ENCODE measurements at regions not wholly inside any gene's neighbourhood (a gene's known extent, or its start where the extent isn't known, plus 50 kb on each side); places are given as distances from the start of the nearest gene placed in this dataset.
"Not testable (repeated sequence)": the region's sequence is repeated elsewhere in the genome, so short reads cannot be mapped to it uniquely, and the experiment has no call there.

- no peak for ATAC-seq
Measured at GRCh38 chr4:59537246-59537886, 1662.8 kb upstream of the ADGRL3 start.

DNA sequence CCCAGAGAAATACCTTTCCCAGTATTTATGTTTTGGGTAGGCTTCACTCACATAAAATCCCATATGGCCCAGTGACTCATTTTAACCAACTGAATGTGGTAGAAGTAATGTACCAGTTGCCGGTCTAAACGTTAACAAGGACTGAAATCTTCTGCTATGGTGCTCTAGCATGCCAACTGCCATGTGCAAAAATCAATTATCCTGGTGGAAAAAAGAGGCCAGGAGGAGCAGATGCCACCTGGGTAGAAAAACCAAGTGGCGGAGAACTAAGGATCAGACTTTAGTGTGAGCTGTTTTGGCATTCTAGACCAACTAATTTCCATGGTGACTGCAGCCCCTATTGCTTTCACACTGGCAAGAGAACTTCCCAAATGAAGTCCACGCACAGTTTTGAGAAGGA, 1660.7 kb upstream of the ADGRL3 start:
- Mint-ChIP-seq H3K27ac (no peak overlapping the region), H3K4me3 (no peak overlapping the region), H3K4me1 (no peaks in the 10 kb centered on the region), H3K36me3 (ENCODE audit: low read depth) (no peaks in the 10 kb centered on the region), H3K9me3 (peaks cover 12% of the 10 kb centered on the region), H3K27me3 (no peaks in the 10 kb centered on the region)
- ATAC-seq (no peak), DNase-seq (no peak)

More at GRCh38 chr4:59537246-59537886, 1662.8 kb upstream of the ADGRL3 start:
- H3K27ac Mint-ChIP-seq: no peak overlapping the region
- no peaks in the 10 kb centered on the region for H3K36me3 Mint-ChIP-seq (ENCODE audit: low read depth)
- peaks cover 12% of the 10 kb centered on the region for H3K9me3 Mint-ChIP-seq
- H3K4me1 Mint-ChIP-seq: no peaks in the 10 kb centered on the region
- no peak overlapping the region for H3K4me3 Mint-ChIP-seq
- no peak for DNase-seq
- H3K27me3 Mint-ChIP-seq: no peaks in the 10 kb centered on the region

- no peak for DNase-seq
- H3K27ac Mint-ChIP-seq: no peak overlapping the region
- H3K36me3 Mint-ChIP-seq (ENCODE audit: low read depth): no peaks in the 10 kb centered on the region
- peaks cover 12% of the 10 kb centered on the region for H3K9me3 Mint-ChIP-seq
- H3K4me3 Mint-ChIP-seq: no peak overlapping the region
- no peaks in the 10 kb centered on the region for H3K27me3 Mint-ChIP-seq
- H3K4me1 Mint-ChIP-seq: no peaks in the 10 kb centered on the region
- ATAC-seq: no peak
Measured at GRCh38 chr4:59540311-59540710, 1659.8 kb upstream of the ADGRL3 start.

GRCh38 chr4:59553063-59553720, 1646.9 kb upstream of the ADGRL3 start:
- Mint-ChIP-seq H3K36me3 (ENCODE audit: low read depth) (no peaks in the 10 kb centered on the region), H3K9me3 (peaks cover 8% of the 10 kb centered on the region), H3K27ac (no peak overlapping the region), H3K27me3 (no peaks in the 10 kb centered on the region), H3K4me1 (peaks cover 2% of the 10 kb centered on the region), H3K4me3 (no peak overlapping the region)
- no peak for DNase-seq
- peak; percentile 36 for ATAC-seq

- Mint-ChIP-seq H3K36me3 (ENCODE audit: low read depth) (no peaks in the 10 kb centered on the region), H3K4me3 (no peak overlapping the region), H3K27me3 (no peaks in the 10 kb centered on the region), H3K4me1 (peaks cover 2% of the 10 kb centered on the region), H3K9me3 (peaks cover 8% of the 10 kb centered on the region), H3K27ac (no peak overlapping the region)
- ATAC-seq (no peak), DNase-seq (no peak)
Measured at GRCh38 chr4:59553721-59554091, 1646.4 kb upstream of the ADGRL3 start.

DNA sequence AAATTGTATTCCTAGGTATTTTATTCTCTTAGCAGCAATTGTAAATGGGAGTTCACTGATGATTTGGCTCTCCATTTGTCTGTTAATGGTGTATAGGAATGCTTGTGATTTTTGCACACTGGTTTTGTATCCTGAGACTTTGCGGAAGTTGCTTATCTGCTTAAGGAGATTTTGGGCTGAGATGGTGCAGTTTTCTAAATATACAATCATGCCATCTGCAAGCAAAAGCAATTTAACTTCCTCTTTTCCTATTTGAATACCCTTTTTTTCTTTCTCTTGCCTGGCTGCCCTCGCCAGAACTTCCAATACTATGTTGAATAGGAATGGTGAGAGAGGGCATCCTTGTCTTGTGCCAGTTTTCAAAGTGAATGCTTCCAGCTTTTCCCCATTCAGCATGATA, 1643.9 kb upstream of the ADGRL3 start:
- ATAC-seq; H3K4me1 Mint-ChIP-seq; DNase-seq; H3K27me3 Mint-ChIP-seq; H3K36me3 Mint-ChIP-seq (ENCODE audit: low read depth); H3K9me3 Mint-ChIP-seq; H3K4me3 Mint-ChIP-seq; H3K27ac Mint-ChIP-seq: not testable (repeated sequence)

DNA sequence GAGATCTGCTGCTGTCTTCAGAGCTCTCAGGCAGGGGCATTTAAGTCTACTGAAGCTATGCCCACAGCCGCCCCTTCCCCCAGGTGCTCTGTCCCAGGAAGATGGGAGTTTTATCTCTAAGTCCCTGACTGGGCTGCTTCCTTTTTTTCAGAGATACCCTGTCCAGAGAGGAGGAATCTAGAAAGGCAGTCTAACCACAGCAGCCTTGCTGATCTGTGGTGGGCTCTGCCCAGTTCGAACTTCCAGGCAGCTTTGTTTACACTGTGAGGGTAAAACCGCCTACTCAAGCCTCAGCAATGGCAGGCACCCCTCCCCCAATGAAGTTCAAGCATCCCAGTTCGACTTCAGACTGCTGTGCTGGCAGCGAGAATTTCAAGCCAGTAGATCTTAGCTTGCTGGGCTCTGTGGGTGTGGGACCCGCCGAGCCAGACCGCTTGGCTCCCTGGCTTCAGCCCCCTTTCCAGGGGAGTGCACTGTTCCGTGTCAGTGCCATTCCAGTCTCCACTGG, 1639.9 kb upstream of the ADGRL3 start:
- H3K27ac Mint-ChIP-seq; DNase-seq; H3K4me3 Mint-ChIP-seq; H3K9me3 Mint-ChIP-seq; ATAC-seq; H3K4me1 Mint-ChIP-seq; H3K27me3 Mint-ChIP-seq; H3K36me3 Mint-ChIP-seq (ENCODE audit: low read depth): not testable (repeated sequence)

- no peaks in the 10 kb centered on the region for H3K9me3 Mint-ChIP-seq
- DNase-seq (no peak), ATAC-seq (no peak)
- no peaks in the 10 kb centered on the region for H3K36me3 Mint-ChIP-seq (ENCODE audit: low read depth)
- no peak overlapping the region for H3K27ac Mint-ChIP-seq
- peaks cover 1% of the 10 kb centered on the region for H3K27me3 Mint-ChIP-seq
- no peaks in the 10 kb centered on the region for H3K4me1 Mint-ChIP-seq
- no peak overlapping the region for H3K4me3 Mint-ChIP-seq
Measured at GRCh38 chr4:59565836-59566235, 1634.3 kb upstream of the ADGRL3 start.

GRCh38 chr4:59570860-59571476, 1629.2 kb upstream of the ADGRL3 start:
- no peak for ATAC-seq
- no peak overlapping the region for H3K4me3 Mint-ChIP-seq

DNA sequence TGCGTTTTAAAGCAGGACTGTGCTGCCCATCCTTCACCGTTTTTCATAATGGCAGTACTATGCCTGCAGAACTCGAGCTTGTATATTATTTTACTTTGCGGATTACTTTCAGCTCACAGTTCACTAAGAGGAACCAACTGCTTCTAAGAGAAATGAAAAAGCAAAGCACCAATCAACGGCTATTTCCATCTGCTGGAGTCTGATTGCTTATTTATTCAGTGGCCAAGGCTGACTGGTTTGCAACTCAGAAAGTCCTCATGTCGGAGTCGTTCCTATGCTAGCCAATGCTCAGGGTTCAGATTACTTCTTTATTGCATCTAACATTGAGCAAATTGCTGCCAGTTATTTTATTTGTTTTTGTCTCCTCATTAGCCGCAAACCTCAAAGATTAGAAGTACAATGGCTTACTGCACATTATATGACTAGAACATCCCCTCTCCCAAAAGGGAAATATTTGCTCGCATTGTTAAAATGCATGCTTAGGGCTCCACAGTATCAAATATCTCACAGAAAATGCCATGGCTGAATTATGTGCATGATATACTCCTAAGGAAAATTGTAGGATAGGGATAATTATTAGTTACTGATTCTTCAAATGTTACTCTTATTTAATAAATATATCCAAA, 1628.2 kb upstream of the ADGRL3 start:
- ATAC-seq (no peak), DNase-seq (no peak)
- Mint-ChIP-seq H3K9me3 (peaks cover 5% of the 10 kb centered on the region), H3K36me3 (ENCODE audit: low read depth) (no peaks in the 10 kb centered on the region), H3K4me3 (no peak overlapping the region), H3K4me1 (peaks cover 1% of the 10 kb centered on the region), H3K27ac (no peak overlapping the region), H3K27me3 (no peaks in the 10 kb centered on the region)

More at GRCh38 chr4:59570860-59571476, 1629.2 kb upstream of the ADGRL3 start:
- no peak for DNase-seq
- H3K27ac Mint-ChIP-seq: no peak overlapping the region
- peaks cover 5% of the 10 kb centered on the region for H3K9me3 Mint-ChIP-seq
- no peaks in the 10 kb centered on the region for H3K27me3 Mint-ChIP-seq
- peaks cover 1% of the 10 kb centered on the region for H3K4me1 Mint-ChIP-seq
- H3K36me3 Mint-ChIP-seq (ENCODE audit: low read depth): no peaks in the 10 kb centered on the region

DNA sequence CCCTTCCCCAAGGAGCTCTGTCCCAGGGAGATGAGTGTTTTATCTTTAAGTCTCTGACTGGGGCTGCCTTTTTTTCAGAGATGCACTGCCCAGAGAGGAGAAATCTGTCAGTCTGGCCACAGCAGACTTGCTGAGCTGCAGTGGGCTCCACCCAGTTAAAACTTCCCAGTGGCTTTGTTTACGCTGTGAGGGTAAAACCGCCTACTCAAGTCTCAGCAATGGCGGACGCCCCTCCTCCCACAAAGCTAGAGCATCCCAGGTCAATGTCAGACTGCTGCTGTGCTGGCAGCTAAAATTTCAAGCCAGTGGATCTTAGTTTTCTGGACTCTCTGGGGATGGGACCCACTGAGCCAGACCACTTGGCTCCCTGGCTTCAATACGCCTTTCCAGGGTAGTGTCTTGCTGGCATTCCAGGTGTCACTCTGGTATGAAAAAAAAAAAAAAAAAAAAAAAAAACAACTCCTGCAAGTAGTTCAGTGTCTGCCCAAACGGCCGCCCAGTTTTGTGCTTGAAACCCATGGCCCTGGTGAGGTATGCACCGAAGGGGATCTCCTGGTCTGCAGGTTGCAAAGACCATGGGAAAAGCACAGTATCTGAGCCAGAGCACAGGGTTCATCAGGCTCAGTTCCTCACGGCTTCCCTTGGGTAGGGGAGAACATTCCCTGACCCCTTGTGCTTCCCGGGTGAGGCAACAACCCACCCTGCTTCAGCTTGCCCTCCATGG, 1616.1 kb upstream of the ADGRL3 start:
- no peak overlapping the region for H3K4me3 Mint-ChIP-seq
- H3K4me1 Mint-ChIP-seq: no peaks in the 10 kb centered on the region
- DNase-seq: no peak
- peaks cover 19% of the 10 kb centered on the region for H3K9me3 Mint-ChIP-seq
- no peak for ATAC-seq
- H3K27ac Mint-ChIP-seq: no peak overlapping the region
- H3K27me3 Mint-ChIP-seq: no peaks in the 10 kb centered on the region
- H3K36me3 Mint-ChIP-seq (ENCODE audit: low read depth): no peaks in the 10 kb centered on the region

DNA sequence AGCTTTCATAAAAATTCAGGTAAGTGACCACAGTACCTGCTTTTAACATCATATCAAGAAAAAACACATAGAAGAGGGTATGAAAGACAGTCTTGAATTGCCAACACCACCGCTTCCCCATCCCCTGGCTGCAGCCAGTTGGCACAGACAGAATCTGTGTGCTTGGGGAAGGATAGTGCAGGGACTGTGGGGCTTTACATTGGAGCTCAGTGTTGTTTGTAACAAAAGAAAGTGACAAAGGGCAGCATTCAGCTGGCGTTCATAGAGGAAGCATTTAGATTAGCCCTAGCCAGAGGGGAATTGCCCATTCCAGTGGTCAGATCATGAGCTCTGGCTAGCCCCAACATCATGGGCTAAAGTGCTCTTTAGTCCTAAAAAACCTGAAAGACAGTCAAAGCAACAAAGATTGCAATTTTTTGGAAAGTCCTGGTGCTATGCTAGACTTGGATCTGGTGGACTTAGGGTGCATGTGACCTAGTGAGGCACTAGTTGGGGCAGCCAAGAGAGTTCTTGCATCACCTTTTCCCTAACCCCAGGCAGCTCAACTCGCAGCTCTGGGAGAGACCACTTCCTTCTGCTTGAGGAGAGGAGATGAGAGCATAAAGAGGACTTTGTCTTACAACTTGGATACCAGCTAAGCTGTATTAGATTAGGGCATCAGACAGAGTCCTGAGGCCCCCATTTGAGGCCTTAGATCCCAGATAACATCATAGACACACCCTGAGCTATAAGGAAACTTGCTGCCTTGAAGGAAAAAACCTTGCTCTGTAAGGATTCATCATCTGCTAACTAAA, 1602.4 kb upstream of the ADGRL3 start:
- no peaks in the 10 kb centered on the region for H3K36me3 Mint-ChIP-seq (ENCODE audit: low read depth)
- DNase-seq (no peak), ATAC-seq (no peak)
- H3K9me3 Mint-ChIP-seq: peaks cover 9% of the 10 kb centered on the region
- no peak overlapping the region for H3K4me3 Mint-ChIP-seq
- H3K27ac Mint-ChIP-seq: no peak overlapping the region
- no peaks in the 10 kb centered on the region for H3K4me1 Mint-ChIP-seq
- H3K27me3 Mint-ChIP-seq: no peaks in the 10 kb centered on the region

GRCh38 chr4:59598330-59598618, 1601.9 kb upstream of the ADGRL3 start:
- ATAC-seq (no peak), DNase-seq (no peak)
- Mint-ChIP-seq H3K27ac (no peak overlapping the region), H3K27me3 (no peaks in the 10 kb centered on the region), H3K9me3 (peaks cover 9% of the 10 kb centered on the region), H3K4me3 (no peak overlapping the region), H3K4me1 (no peaks in the 10 kb centered on the region), H3K36me3 (ENCODE audit: low read depth) (no peaks in the 10 kb centered on the region)

DNA sequence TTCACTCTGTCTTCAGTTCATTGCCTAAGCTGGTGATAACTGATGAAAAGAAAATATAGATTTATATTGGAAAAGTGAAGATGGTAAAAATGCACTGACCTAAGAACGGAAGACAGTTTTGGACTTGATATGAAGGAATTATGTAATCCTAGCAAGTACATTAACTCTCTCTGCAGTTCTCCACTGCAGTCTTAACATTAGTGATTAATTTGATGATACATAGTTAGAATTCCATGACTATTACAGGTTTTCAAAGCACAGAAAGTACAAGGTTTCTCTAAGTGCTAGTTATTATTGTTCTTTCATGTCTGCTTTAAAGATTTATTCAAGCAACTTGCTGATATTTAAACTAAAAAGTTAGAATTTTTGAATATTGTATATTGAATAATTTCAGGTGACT, 1591.7 kb upstream of the ADGRL3 start:
- Mint-ChIP-seq H3K27ac (no peak overlapping the region), H3K4me1 (no peaks in the 10 kb centered on the region), H3K9me3 (peaks cover 11% of the 10 kb centered on the region)

More for the DNA sequence above, 1591.7 kb upstream of the ADGRL3 start:
- no peak for ATAC-seq
- no peak for DNase-seq
- no peak overlapping the region for H3K4me3 Mint-ChIP-seq
- H3K36me3 Mint-ChIP-seq (ENCODE audit: low read depth): no peaks in the 10 kb centered on the region
- H3K27me3 Mint-ChIP-seq: no peaks in the 10 kb centered on the region
